ENCODE measurements at regions not wholly inside any gene's neighbourhood (a gene's known extent, or its start where the extent isn't known, plus 50 kb on each side); places are given as distances from the start of the nearest gene placed in this dataset.
"Not testable (repeated sequence)": the region's sequence is repeated elsewhere in the genome, so short reads cannot be mapped to it uniquely, and the experiment has no call there.

DNA sequence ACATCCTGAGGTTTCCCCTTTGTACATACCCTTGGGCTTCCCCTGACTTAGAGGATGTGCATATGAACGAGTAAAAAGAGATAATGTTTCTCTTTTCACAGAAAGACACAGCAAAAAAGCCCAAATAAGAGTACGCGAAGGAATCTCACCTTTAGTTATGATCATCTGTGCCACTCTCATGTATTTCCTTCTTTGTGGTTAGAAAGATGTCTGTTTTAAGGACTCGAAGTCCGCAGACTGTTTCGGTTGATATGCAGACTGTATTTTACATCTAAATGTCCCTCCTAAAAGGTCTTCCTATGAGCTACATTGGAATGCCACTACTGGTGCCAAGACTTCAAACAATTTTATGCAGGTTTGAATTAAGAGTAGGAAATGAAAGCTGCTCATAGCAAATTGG lies 102.3 kb upstream of the GOT2 start:
- no peak for DNase-seq

DNA sequence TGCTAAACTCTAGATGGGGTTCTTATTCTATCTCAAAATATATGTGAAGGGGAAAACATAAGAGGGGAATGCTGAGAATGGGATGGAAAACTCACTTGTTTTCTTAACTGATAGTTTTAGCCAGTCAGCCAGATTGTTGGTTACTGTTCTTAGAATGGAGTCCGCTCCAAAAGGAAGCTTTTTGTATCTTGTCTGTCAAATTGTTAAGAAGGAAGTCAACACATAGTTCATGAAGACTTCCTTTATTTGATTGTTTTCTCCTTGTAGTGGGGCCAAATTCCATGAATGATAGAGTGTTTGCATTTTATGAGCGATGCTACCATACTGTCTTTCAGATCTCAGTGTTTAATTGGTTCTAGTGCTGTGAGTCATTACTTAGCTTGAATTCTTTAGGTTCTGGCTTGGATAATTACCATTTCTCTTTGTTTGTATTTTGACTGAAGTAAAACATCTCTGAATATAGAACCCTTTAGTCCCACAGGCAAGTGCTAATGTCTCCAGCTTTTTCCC lies 98.3 kb upstream of the GOT2 start:
- no peak for DNase-seq

DNA sequence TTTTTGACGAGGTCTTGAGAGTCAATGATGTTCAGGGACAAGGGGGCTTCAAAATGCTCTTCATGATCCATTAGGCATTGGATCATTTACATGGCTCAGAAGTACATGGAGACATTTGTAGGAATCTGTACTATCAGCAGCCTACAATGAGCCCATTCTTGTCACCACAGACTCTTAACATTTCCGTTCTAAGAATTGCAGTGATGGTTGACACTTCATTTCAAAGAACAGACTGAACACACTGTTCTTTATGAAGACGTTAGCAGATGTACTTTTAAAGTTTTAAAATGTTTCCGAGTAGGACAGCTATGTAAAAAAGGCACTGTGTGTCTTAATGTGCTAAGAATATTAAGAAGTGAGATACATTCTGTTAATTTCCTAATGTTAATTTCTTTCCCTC lies 97.3 kb upstream of the GOT2 start:
- DNase-seq = no peak

DNA sequence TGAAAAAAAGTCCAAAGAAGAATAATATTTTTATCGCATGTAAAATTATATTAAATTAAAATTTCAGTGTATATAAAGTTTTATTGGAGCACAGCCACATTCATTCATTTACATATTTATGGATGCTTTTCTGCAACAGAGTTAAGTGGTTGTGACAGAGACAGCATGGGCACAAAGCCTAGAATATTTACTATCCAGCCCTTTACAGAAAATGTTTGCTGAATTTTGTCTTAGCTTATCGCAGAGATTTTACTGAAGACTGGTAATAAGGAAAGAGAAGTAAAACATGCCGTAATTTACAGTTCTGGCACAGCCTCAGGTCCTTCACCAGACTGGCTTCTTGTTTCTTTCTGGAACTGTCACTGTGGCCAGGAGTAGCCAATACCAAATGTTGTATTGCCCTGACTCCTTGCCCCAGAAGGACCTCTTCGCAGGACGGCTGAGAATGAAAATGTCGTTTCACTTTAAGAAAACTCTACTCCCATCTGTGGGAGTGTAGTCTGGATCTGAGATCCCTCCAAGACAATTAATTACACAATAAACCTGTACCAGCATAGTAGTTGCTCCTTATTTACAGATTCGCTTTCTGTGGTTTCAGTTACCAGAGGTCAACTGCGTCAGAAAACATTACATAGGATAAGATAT lies 94.9 kb upstream of the GOT2 start:
- no peak for DNase-seq

DNA sequence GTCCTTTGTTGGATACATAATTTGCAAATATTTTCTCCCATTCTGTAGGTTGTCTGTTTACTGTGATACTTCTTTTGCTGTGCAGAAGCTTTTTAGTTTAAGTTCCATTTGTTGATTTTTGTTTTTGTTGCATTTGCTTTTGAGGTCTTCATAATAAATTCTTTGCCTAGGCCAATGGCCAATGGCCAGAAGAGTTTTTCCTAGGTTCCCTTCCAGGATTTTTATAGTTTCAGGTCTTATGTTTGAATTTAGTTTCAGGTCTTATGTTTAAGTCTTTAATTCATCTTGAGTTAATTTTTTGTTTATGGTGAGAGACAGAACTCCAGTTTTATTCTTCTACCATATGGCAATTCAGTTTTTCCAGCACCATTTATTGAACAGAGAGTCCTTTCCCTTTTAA lies 90.1 kb upstream of the GOT2 start:
- DNase-seq = no peak

DNA sequence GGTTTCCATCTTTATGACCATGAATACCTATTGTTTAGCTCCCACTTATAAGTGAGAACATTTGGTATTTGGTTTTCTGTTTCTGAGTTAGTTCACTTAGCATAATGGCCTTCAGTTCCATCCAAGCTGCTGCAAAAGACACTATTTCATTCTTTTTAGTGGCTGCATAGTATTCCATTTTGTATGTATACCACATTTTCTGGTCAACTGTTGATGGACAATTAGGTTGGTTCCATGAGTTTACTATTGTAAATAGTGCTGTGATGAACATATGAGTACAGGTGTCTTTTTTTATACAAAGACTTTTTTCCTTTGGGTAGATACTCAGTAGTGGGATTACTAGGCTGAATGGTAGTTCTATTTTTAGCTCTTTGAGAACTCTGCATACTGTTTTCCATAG lies 87.8 kb upstream of the GOT2 start:
- DNase-seq = no peak

DNA sequence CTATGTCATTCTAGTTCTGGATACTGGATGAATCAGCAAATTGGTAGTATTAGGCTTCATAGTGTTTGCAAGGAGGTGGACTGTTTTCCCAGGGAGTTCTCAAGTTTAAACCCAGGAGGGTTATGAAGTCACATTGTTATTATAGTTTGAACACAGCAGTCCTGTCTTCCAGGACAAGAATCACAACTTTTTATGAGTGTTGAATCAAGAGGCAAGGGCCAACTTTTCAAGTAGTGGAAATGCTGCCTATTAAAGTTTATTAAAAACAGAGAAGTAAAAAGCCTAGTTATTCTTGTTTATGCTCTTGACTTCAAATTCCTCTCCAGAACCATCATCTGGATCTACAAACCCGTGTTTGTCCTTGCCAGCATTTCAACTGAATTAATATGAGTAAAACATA lies 86.3 kb upstream of the GOT2 start:
- DNase-seq = no peak

DNA sequence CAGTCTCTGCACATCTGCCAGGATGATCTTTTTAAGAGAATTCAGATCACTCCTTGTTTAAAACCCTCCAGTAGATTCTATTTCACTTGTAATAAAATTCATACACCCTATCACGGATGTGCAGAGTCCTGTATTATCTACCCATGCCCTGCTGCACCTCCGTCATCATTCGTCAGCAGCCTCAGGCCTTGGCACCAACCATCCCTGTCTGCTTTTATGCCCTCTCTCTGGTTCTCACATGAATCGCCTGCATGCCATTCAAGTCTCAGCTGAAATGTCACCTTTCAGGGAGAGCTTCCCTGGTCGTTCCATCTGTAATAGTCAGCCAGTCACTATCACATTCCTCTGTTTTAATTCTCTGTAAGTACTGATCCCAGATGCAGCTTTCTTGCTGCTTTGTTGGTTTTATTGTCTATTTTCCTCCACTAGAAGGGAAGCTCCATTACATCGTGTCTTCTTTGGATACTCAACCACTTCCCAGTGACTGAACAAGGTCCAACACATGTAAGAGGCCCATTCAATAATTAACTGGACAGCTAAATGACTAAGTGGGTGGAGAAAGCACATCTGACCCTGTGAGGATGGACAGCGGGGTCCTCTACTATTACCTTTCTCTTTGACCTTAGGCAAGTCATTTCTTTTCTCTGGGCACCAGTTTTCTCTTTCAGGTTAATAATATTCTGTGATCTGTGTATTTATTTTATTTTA lies 81.2 kb upstream of the GOT2 start:
- DNase-seq = no peak

DNA sequence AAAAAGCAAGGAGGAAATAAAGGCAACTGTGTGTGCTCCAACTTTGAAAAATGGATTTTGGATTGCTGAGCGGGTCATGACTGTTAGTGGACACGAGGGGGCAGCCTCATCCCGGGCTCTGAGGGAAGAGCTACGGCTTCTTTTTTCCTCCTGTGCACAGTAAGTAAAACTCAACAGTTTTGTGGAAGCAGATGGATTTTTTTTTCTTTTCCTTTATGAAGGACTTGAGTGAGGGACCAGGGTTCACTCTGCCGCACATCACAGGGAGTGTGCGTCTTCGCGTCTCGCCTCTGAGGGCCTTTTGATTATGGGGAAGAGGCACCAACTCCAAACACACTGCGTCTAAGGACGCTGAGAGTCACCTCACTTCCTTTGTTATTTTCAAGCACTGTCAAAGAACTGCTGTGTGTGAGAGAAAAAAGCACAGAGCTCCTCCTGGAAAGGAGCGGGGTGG lies 80.3 kb upstream of the GOT2 start:
- DNase-seq = peak; percentile 39 to 71 (median 57)

DNA sequence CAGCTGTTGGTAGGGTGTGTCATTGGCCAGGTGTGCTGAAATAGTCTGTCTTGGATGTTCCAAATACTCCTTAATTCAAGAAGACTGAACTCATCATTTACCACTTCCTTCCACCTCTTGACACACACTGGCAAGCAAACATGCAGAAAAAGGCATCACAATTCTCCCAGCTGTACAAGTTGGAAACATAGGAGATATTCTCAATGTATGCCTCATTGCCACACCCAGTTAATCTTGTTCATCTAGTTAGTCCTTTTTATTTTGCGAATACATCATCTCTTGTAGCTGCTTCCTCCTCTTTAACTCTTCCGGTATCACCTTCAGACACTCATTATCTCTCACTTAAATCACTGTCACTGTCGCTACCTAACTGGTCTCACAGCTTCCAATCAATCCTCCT lies 75.1 kb upstream of the GOT2 start:
- DNase-seq = no peak

DNA sequence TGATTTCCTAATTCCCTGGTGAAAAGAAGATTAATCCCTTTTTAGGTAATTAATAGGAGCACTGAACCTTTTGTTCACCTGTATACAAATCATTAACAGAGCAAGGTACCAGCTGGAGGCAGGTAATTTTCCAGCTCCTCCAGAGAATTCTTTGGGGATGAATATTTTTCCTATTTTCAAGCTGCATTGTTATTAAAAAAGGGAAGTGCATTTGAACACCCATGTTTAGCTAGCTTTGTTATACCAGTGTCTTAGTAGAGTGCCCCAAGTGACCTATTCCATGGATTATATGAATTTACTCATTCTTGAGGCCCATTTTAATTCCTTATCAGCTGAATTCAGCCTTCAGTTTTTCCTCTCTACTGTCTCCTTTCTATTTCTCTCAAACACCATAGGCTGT lies 73.2 kb upstream of the GOT2 start:
- no peak for DNase-seq

DNA sequence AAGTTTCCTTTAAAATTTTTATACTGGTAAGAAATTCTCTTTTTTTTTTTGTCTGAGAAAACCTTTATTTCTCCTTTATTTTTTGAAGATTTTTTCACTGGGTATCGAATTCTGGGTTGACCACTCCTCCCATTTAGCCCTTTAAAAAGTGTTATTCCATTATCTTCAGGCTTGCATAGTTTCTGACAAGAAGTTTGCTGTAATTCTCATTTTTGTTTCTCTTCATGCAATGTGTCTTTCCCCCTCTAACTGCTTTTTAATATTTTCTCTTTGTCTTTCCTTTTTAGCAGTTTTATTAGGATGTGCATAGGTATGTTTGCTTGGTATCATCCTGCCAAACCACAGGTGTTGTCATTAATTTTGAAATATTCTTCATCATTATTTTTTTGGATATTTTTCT lies 67.7 kb upstream of the GOT2 start:
- DNase-seq = no peak

DNA sequence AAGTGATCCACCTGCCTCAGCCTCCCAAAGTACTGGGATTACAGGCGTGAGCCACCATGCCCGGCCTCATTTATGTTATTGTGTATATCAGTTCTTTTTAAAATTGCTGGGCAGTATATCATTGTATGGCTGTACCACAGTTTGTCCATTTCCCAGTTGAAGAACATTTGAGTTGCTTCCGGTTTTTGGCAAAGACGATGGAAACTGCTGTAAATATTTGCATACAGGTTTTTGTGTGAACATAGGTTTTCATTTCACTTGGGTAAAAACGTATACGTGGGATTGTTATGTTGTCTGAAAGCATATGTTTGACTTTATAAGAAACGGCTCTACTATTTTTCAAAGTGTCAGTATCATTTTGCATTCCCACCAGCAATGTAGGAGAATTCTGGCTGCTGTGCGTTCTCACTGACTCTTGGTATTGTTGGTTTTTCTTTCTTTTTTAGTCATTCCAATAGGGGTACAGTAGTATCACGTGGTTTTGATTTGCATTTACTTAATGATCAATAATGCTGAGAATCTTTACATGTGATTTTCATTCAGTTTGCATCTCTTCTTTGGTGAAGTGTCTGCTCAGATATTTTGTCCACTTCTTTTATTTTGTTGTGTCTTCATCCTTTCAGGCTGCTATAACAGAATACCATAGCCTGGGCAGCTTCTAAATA lies 63.2 kb upstream of the GOT2 start:
- DNase-seq = no peak

DNA sequence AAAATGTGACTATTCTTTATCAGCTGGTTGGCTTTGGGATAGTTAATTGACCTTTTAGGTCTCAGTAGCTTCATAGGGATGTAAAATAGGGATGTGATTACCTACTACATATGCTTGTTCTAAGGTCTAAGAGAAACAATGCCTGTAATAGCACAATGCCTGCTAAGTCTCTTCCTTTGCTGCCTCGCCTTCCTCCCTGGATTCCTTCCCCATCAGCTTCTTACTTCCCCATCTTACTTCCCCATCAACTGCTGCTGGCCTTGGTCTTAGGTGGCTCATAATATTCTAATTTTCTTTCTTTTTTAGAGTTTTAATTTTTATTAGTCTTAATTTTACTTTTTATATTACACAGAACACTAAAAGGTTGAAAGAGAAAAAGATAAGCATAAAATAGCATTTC lies 59.2 kb upstream of the GOT2 start:
- peak in 2 of 3 donors; percentile 38 to 45 for DNase-seq

DNA sequence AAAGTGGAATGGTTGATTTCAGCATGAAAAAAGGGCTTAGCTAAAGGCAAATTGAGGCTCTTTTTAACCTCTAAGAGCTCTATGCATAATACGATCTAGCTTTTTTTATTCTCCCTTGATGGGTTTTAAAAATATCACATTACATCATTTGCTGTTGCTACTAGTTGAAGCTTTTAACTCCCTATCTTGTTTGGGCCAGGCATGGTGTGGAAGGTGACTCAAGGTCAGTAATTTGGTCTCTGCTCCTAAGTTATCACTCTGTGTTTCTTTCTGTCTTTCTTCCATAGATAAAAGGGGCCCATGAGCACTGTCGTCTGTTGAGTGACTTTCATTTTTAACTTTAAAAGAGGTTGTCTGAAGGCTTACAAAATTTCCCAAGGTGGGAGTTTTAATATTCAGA lies 58.1 kb upstream of the GOT2 start:
- no peak for DNase-seq

DNA sequence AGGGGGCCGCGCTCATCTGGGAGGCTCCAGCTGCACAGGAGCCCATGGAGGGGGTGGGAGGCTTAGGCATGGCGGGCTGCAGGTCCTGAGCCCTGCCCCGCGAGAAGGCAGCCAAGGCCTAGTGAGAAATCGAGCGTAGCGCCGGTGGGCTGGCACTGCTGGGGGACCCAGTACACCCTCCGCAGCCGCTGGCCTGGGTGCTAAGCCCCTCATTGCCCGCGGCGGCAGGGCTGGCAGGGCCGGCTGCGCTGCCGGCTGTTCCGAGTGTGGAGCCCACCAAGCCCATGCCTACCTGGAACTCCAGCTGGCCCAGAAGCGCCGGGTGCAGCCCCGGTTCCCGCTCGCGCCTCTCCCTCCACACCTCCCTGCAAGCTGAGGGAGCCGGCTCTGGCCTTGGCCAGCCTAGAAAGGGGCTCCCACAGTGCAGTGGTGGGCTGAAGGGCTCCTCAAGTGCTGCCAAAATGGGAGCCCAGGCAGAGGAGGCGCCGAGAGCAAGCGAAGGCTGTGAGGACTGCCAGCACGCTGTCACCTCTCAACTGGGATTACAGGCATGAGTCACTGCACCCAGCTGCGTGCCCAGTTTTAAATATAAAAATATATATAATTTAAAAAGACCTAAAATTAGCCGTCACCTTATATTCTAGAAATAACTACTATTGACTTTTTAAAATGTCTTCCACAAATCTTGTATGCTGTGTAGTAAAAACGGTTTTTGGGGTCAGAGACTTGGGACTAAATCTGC lies 56.9 kb upstream of the GOT2 start:
- DNase-seq = not testable (repeated sequence)

DNA sequence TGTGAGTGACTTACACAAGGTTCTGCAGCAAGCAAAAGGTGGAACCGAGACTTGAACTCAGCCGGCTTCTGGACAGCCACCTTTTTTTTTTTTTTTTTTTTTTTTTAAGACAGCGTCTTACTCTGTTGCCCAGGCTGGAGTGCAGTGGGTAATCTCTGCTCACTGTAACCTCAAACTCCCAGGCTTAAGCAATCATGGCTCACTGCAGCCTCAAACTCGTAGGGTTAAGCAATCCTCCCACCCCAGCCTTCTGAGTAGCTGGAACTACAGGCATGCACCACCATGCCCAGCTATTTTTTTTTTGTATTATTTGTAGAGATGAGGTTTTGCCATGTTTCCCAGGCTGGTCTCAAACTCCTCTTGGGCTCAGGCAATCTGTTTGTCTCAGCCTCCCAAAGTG lies 55.2 kb upstream of the GOT2 start:
- DNase-seq = peak; percentile 64 to 69 (median 67)

Data from suppressor macrophage treated with lipopolysaccharide for 1 hour (primary cell).